H1 (cell line): ENCODE measurements at regions not wholly inside any gene's neighbourhood (a gene's known extent, or its start where the extent isn't known, plus 50 kb on each side); places are given as distances from the start of the nearest gene placed in this dataset.

Experiments
- CBX8 ChIP-seq: fragments of 300-800, 300-1000 bp; sonication (generic); IDR thresholded peaks from 2 replicates; pipeline ENCODE4 v1.7.1; 2016; ENCODE audit warnings: low read depth, low read length, borderline replicate concordance
- CHD2 ChIP-seq: IDR thresholded peaks from 2 replicates; pipeline ENCODE4 v1.6.1; 2012; ENCODE audit warnings: low read length, improper control_type of control experiment
- CTBP2 ChIP-seq: IDR thresholded peaks from 2 replicates; pipeline ENCODE4 v1.7.0; 2011; ENCODE audit warnings: borderline replicate concordance, mild to moderate bottlenecking, moderate library complexity, mixed read lengths, low read length; ENCODE audit not compliant: insufficient read depth, insufficient read length
- HDAC6 ChIP-seq: IDR thresholded peaks from one replicate; pipeline ENCODE4 v1.7.1; 2012; ENCODE audit warnings: low read depth, mild to moderate bottlenecking, inconsistent platforms, low read length, moderate library complexity
- KDM5A ChIP-seq: fragments of 200-600 bp; IDR thresholded peaks from 2 replicates; pipeline ENCODE4 v1.7.1; 2012; ENCODE audit warnings: mild to moderate bottlenecking, low read length, inconsistent platforms, mixed read lengths
- NANOG ChIP-seq: IDR thresholded peaks from 2 replicates; pipeline ENCODE4 v1.6.1; 2011; ENCODE audit warnings: low read length, low read depth, mild to moderate bottlenecking, inconsistent platforms; ENCODE audit not compliant: insufficient read depth, poor library complexity, severe bottlenecking
- PHF8 ChIP-seq: fragments of 200-600 bp; sonication (generic); conservative IDR thresholded peaks from 2 replicates; pipeline ENCODE4 v1.7.1; 2012; ENCODE audit warnings: low read depth, mild to moderate bottlenecking, inconsistent platforms, low read length, moderate library complexity
- RFX5 ChIP-seq: IDR thresholded peaks from 2 replicates; pipeline ENCODE4 v1.6.1; 2011; ENCODE audit warnings: low read depth, low read length, improper control_type of control experiment, borderline replicate concordance
- TEAD4 ChIP-seq: IDR thresholded peaks from 2 replicates; pipeline ENCODE4 v1.6.1; 2012; ENCODE audit warnings: low read depth, low read length, inconsistent platforms, mixed read lengths
- TF ChIP-seq, protein P1 (sequence below): fragments of 300-600 bp; sonication (generic); IDR thresholded peaks from 2 replicates; pipeline ENCODE4 v1.7.1; 2012; ENCODE audit warnings: low read length, moderate library complexity, mild to moderate bottlenecking, inconsistent platforms; ENCODE audit not compliant: insufficient replicate concordance

DNA sequence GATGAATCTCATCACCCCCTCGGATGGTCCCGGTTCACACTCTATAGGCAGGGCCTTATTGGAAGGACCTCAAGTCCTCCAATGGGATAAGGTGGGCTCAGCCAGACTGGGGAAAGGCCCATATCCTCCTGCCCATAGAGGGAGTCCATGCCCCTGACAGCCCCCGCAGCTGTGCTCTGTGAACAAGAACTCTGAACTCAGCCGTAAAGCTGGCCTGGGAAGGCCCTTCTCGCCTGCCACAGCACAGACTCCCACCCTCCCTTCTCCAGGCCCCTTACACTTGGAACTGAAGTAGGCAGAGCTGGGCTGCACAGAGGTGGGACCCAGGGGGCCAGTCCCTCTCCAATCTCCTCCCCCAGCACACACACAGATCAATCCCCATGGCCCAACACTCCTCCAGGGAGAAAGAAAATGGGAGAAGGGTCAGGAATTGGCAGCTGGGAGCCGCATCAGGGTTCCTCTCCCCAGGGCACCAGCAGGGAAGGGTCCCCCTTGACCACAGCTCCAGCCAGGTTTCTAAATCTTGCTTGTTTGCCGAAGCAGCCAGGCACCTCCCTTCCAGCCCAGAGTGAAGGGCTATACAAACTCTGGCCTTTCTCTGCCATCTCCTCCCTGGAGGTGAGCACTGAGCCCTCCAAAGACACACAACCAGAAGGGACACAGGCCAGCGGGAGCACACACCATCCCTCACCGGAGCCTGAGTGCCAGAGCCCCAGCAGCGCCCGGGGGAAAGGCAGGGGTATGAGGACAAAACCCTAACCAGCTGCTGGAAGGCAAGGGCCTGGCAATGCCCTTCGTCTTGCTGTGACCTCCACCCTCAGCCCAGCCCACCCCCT, 454.1 kb downstream of the SOX9 start (continued):
- TF ChIP-seq, protein P1, sequence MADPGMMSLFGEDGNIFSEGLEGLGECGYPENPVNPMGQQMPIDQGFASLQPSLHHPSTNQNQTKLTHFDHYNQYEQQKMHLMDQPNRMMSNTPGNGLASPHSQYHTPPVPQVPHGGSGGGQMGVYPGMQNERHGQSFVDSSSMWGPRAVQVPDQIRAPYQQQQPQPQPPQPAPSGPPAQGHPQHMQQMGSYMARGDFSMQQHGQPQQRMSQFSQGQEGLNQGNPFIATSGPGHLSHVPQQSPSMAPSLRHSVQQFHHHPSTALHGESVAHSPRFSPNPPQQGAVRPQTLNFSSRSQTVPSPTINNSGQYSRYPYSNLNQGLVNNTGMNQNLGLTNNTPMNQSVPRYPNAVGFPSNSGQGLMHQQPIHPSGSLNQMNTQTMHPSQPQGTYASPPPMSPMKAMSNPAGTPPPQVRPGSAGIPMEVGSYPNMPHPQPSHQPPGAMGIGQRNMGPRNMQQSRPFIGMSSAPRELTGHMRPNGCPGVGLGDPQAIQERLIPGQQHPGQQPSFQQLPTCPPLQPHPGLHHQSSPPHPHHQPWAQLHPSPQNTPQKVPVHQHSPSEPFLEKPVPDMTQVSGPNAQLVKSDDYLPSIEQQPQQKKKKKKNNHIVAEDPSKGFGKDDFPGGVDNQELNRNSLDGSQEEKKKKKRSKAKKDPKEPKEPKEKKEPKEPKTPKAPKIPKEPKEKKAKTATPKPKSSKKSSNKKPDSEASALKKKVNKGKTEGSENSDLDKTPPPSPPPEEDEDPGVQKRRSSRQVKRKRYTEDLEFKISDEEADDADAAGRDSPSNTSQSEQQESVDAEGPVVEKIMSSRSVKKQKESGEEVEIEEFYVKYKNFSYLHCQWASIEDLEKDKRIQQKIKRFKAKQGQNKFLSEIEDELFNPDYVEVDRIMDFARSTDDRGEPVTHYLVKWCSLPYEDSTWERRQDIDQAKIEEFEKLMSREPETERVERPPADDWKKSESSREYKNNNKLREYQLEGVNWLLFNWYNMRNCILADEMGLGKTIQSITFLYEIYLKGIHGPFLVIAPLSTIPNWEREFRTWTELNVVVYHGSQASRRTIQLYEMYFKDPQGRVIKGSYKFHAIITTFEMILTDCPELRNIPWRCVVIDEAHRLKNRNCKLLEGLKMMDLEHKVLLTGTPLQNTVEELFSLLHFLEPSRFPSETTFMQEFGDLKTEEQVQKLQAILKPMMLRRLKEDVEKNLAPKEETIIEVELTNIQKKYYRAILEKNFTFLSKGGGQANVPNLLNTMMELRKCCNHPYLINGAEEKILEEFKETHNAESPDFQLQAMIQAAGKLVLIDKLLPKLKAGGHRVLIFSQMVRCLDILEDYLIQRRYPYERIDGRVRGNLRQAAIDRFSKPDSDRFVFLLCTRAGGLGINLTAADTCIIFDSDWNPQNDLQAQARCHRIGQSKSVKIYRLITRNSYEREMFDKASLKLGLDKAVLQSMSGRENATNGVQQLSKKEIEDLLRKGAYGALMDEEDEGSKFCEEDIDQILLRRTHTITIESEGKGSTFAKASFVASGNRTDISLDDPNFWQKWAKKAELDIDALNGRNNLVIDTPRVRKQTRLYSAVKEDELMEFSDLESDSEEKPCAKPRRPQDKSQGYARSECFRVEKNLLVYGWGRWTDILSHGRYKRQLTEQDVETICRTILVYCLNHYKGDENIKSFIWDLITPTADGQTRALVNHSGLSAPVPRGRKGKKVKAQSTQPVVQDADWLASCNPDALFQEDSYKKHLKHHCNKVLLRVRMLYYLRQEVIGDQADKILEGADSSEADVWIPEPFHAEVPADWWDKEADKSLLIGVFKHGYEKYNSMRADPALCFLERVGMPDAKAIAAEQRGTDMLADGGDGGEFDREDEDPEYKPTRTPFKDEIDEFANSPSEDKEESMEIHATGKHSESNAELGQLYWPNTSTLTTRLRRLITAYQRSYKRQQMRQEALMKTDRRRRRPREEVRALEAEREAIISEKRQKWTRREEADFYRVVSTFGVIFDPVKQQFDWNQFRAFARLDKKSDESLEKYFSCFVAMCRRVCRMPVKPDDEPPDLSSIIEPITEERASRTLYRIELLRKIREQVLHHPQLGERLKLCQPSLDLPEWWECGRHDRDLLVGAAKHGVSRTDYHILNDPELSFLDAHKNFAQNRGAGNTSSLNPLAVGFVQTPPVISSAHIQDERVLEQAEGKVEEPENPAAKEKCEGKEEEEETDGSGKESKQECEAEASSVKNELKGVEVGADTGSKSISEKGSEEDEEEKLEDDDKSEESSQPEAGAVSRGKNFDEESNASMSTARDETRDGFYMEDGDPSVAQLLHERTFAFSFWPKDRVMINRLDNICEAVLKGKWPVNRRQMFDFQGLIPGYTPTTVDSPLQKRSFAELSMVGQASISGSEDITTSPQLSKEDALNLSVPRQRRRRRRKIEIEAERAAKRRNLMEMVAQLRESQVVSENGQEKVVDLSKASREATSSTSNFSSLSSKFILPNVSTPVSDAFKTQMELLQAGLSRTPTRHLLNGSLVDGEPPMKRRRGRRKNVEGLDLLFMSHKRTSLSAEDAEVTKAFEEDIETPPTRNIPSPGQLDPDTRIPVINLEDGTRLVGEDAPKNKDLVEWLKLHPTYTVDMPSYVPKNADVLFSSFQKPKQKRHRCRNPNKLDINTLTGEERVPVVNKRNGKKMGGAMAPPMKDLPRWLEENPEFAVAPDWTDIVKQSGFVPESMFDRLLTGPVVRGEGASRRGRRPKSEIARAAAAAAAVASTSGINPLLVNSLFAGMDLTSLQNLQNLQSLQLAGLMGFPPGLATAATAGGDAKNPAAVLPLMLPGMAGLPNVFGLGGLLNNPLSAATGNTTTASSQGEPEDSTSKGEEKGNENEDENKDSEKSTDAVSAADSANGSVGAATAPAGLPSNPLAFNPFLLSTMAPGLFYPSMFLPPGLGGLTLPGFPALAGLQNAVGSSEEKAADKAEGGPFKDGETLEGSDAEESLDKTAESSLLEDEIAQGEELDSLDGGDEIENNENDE: no peak
- TF ChIP-seq TEAD4 (no peak), CBX8 (no peak), NANOG (no peak), KDM5A (no peak), PHF8 (no peak), RFX5 (no peak), HDAC6 (no peak), CHD2 (no peak), CTBP2 (no peak)
